NCI-H1417 treated with DMSO at 0.1 percent for 48 hours (cell line): ENCODE measurements at regions not wholly inside any gene's neighbourhood (a gene's known extent, or its start where the extent isn't known, plus 50 kb on each side); places are given as distances from the start of the nearest gene placed in this dataset.

Experiments
- DNase-seq: peaks from one replicate; lab custom pipeline; 2025; lab: John Stamatoyannopoulos, UW

GRCh38 chr2:64317707-64318475, 136.1 kb upstream of the LGALSL start:
- DNase-seq, result no peak

- DNase-seq, result no peak
Measured at GRCh38 chr2:64318476-64318748, 135.6 kb upstream of the LGALSL start.

GRCh38 chr2:64319896-64320295, 134.1 kb upstream of the LGALSL start:
- DNase-seq, result no peak

- no peak for DNase-seq
Measured at GRCh38 chr2:64322433-64322832, 131.5 kb upstream of the LGALSL start.

- no peak for DNase-seq
Measured at GRCh38 chr2:64323197-64323596, 130.8 kb upstream of the LGALSL start.

- no peak for DNase-seq
Measured at GRCh38 chr2:64324746-64325410, 129.1 kb upstream of the LGALSL start.

- no peak for DNase-seq
Measured at GRCh38 chr2:64325477-64325851, 128.5 kb upstream of the LGALSL start.

- no peak for DNase-seq
Measured at GRCh38 chr2:64325852-64326577, 127.9 kb upstream of the LGALSL start.

GRCh38 chr2:64326578-64327050, 127.3 kb upstream of the LGALSL start:
- DNase-seq, result no peak

- DNase-seq, result no peak
Measured at GRCh38 chr2:64327129-64327509, 126.8 kb upstream of the LGALSL start.

- no peak for DNase-seq
Measured at GRCh38 chr2:64327510-64328414, 126.2 kb upstream of the LGALSL start.

- no peak for DNase-seq
Measured at GRCh38 chr2:64328415-64328722, 125.6 kb upstream of the LGALSL start.

- no peak for DNase-seq
Measured at GRCh38 chr2:64328756-64329155, 125.2 kb upstream of the LGALSL start.

- DNase-seq, result no peak
Measured at GRCh38 chr2:64329848-64330247, 124.1 kb upstream of the LGALSL start.

- DNase-seq, result peak; percentile 79
Measured at GRCh38 chr2:64330281-64331113, 123.5 kb upstream of the LGALSL start.

- DNase-seq, result no peak
Measured at GRCh38 chr2:64331114-64331645, 122.8 kb upstream of the LGALSL start.

GRCh38 chr2:64331849-64332699, 121.9 kb upstream of the LGALSL start:
- DNase-seq, result no peak

GRCh38 chr2:64336171-64336570, 117.8 kb upstream of the LGALSL start:
- no peak for DNase-seq

GRCh38 chr2:64337314-64337713, 116.6 kb upstream of the LGALSL start:
- DNase-seq, result no peak

GRCh38 chr2:64338108-64338507, 115.9 kb upstream of the LGALSL start:
- DNase-seq, result no peak
